ENCODE measurements at regions not wholly inside any gene's neighbourhood (a gene's known extent, or its start where the extent isn't known, plus 50 kb on each side); places are given as distances from the start of the nearest gene placed in this dataset.

GRCh38 chr3:61497463-61497862 is 63.9 kb upstream of the PTPRG start:
- Histone ChIP-seq H3K4me1 (no peaks in the 10 kb centered on the region), H3K27ac (no peak overlapping the region), H3K36me3 (no peaks in the 10 kb centered on the region), H3K9me3 (peaks cover 0 to 6% (median 2%) of the 10 kb centered on the region in 4 donors), H3K4me3 (no peak overlapping the region), H3K27me3 (no peaks in the 10 kb centered on the region)
- no peak for ATAC-seq (ENCODE audit: low FRiP score in 2 of 2)
- no peak for TF ChIP-seq POLR2A (IDR thresholded peaks at IDR 0.05)
- no peak for TF ChIP-seq POLR2AphosphoS5 (IDR thresholded peaks at IDR 0.05)
- no peak for TF ChIP-seq CTCF (IDR thresholded peaks at IDR 0.05)
- TF ChIP-seq EP300 (IDR thresholded peaks at IDR 0.05) = no peak
- no peak for DNase-seq
- 83 to 93% methylated on average over 2 of the region's 2 CpGs for WGBS, 2 donors

- H3K4me3 ChIP-seq = no peak overlapping the region
- WGBS, 2 donors = 75 to 88% methylated on average over 3 to 5 of the region's 5 CpGs
- TF ChIP-seq POLR2AphosphoS5 (IDR thresholded peaks at IDR 0.05) = no peak
- no peak for TF ChIP-seq EP300 (IDR thresholded peaks at IDR 0.05)
- TF ChIP-seq CTCF (IDR thresholded peaks at IDR 0.05) = no peak
- TF ChIP-seq POLR2A (IDR thresholded peaks at IDR 0.05) = no peak
- ATAC-seq (ENCODE audit: low FRiP score in 2 of 2) (no peak), DNase-seq (no peak)
- H3K36me3 ChIP-seq = no peaks in the 10 kb centered on the region
- H3K27ac ChIP-seq = no peak overlapping the region
- no peaks in the 10 kb centered on the region for H3K4me1 ChIP-seq
- H3K9me3 ChIP-seq = peaks cover 0 to 6% (median 2%) of the 10 kb centered on the region in 4 donors
- no peaks in the 10 kb centered on the region for H3K27me3 ChIP-seq
These were observed 56.2 kb upstream of the PTPRG start for GRCh38 chr3:61505197-61505596.

GRCh38 chr3:61507946-61508345 is 53.4 kb upstream of the PTPRG start:
- no peak overlapping the region for H3K27ac ChIP-seq
- DNase-seq (no peak), ATAC-seq (ENCODE audit: low FRiP score in 2 of 2) (no peak)
- 71 to 75% methylated on average over 1 of the region's 1 CpG for WGBS, 2 donors
- TF ChIP-seq EP300 (IDR thresholded peaks at IDR 0.05) (no peak), CTCF (IDR thresholded peaks at IDR 0.05) (no peak), POLR2AphosphoS5 (IDR thresholded peaks at IDR 0.05) (no peak), POLR2A (IDR thresholded peaks at IDR 0.05) (no peak)
- H3K9me3 ChIP-seq = no peaks in the 10 kb centered on the region
- no peaks in the 10 kb centered on the region for H3K36me3 ChIP-seq
- no peaks in the 10 kb centered on the region for H3K4me1 ChIP-seq
- no peaks in the 10 kb centered on the region for H3K27me3 ChIP-seq
- no peak overlapping the region for H3K4me3 ChIP-seq

Measured in upper lobe of left lung (tissue), 6 donors.